Body of pancreas (tissue), 4 donors: ENCODE measurements at regions not wholly inside any gene's neighbourhood (a gene's known extent, or its start where the extent isn't known, plus 50 kb on each side); places are given as distances from the start of the nearest gene placed in this dataset.

ENCODE experiments used
- ATAC-seq: fragments of 150-250 bp; one replicate; pipeline ENCODE4 v1.9.1; 2016
- DNase-seq, 4 donors: peaks; one replicate each; pipeline ENCODE4 v3.0.0-alpha.2; 2019
- H3K27ac ChIP-seq, 4 donors: fragments of 200-600 bp; sonication (generic); 1 replicate in 3 of 4; 2 replicates in 1 of 4; pipeline versions ENCODE4 v1.5.1 to v1.6.1; 2016 to 2019; ENCODE audit warnings: mild to moderate bottlenecking in 1 of 4, mixed read lengths in 1 of 4, moderate library complexity in 1 of 4
- H3K27me3 ChIP-seq, 2 donors: fragments of 200-600 bp; sonication (generic); one replicate each; pipeline ENCODE4 v1.6.0; 2016; ENCODE audit warnings: mild to moderate bottlenecking in 1 of 2
- H3K36me3 ChIP-seq, 2 donors: fragments of 200-600 bp; sonication (generic); replicated peaks in 1 of 2; 2 replicates each; pipeline ENCODE4 v1.5.1; 2016; ENCODE audit warnings: low read depth in 2 of 2; ENCODE audit not compliant: insufficient read depth in 1 of 2
- H3K4me1 ChIP-seq: fragments of 200-600 bp; sonication (generic); one replicate; pipeline ENCODE4 v1.6.0; 2016
- H3K4me3 ChIP-seq, 2 donors: fragments of 200-600 bp; sonication (generic); 1 replicate in 1 of 2; 2 replicates in 1 of 2; pipeline ENCODE4 v1.5.1; 2016 to 2019
- H3K9me3 ChIP-seq, 3 donors: fragments of 200-600 bp; sonication (generic); 1 replicate in 2 of 3; 2 replicates in 1 of 3; pipeline ENCODE4 v1.5.1; 2016
- CTCF ChIP-seq, 7 experiments: fragments of 450-650 bp in 4 of 7; fragments of 200-600 bp in 3 of 7; sonication (generic) in 3 of 7; IDR thresholded peaks; one replicate each; pipeline ENCODE4 v1.5.1; 2016 to 2019; ENCODE audit warnings: antibody characterized with exemption in 7 of 7
- POLR2A ChIP-seq, 3 donors: fragments of 450-650 bp; IDR thresholded peaks; one replicate each; pipeline ENCODE4 v1.6.1; 2016; ENCODE audit warnings: antibody characterized with exemption in 3 of 3, mild to moderate bottlenecking in 2 of 3
- WGBS, 2 donors: methylation state at CpG; one replicate each; pipeline ENCODE4 v1.1.5; 2017; 5-methylcytosine and 5-hydroxymethylcytosine counted together
- intact Hi-C: fragments of 100-400 bp; cut with DNase I; formaldehyde crosslinking; loops from one replicate; pipeline ENCODE4 v1.15.1; 2023

- no peaks in the 10 kb centered on the region for H3K36me3 ChIP-seq
- H3K4me3 ChIP-seq: no peak overlapping the region
- H3K27ac ChIP-seq: no peak overlapping the region
- 70 to 71% methylated on average over 12 to 15 of the region's 15 CpGs for WGBS, 2 donors
- intact Hi-C loops: no loop called here
- H3K27me3 ChIP-seq: no peaks in the 10 kb centered on the region
- no peaks in the 10 kb centered on the region for H3K9me3 ChIP-seq
- H3K4me1 ChIP-seq: no peaks in the 10 kb centered on the region
- no peak for TF ChIP-seq POLR2A (IDR thresholded peaks at IDR 0.05)
- no peak for TF ChIP-seq CTCF (IDR thresholded peaks at IDR 0.05)
- ATAC-seq: no peak
- no peak for DNase-seq
Observed at GRCh38 chr1:30275926-30276764, 447.2 kb downstream of the MATN1 start.

- WGBS, 2 donors: 78 to 86% methylated on average over 3 of the region's 3 CpGs
- H3K9me3 ChIP-seq: no peaks in the 10 kb centered on the region
- H3K27me3 ChIP-seq: no peaks in the 10 kb centered on the region
- TF ChIP-seq POLR2A (IDR thresholded peaks at IDR 0.05): no peak
- no peak for TF ChIP-seq CTCF (IDR thresholded peaks at IDR 0.05)
- no peak overlapping the region for H3K27ac ChIP-seq
- DNase-seq (no peak), ATAC-seq (no peak)
- H3K4me1 ChIP-seq: no peaks in the 10 kb centered on the region
- no peaks in the 10 kb centered on the region for H3K36me3 ChIP-seq
- H3K4me3 ChIP-seq: no peak overlapping the region
- intact Hi-C loops: no loop called here
Observed at GRCh38 chr1:30274976-30275621, 448.3 kb downstream of the MATN1 start.

GRCh38 chr1:30274173-30274970 lies 449.0 kb downstream of the MATN1 start:
- ATAC-seq (no peak), DNase-seq (no peak)
- Histone ChIP-seq H3K27me3 (no peaks in the 10 kb centered on the region), H3K4me1 (no peaks in the 10 kb centered on the region), H3K27ac (no peak overlapping the region), H3K9me3 (no peaks in the 10 kb centered on the region), H3K4me3 (no peak overlapping the region), H3K36me3 (no peaks in the 10 kb centered on the region)
- intact Hi-C loops: no loop called here
- no peak for TF ChIP-seq POLR2A (IDR thresholded peaks at IDR 0.05)
- TF ChIP-seq CTCF (IDR thresholded peaks at IDR 0.05): no peak
- WGBS, 2 donors: 55% methylated on average over 3 of the region's 3 CpGs; no CpG with 5 or more reads in 1 of the 2 donors

- 40 to 71% methylated on average over 1 to 2 of the region's 5 CpGs for WGBS, 2 donors
- intact Hi-C loops: no loop called here
Observed at GRCh38 chr1:30273456-30273855, 449.9 kb downstream of the MATN1 start.

More at GRCh38 chr1:30273456-30273855, 449.9 kb downstream of the MATN1 start:
- no peak overlapping the region for H3K4me3 ChIP-seq
- no peaks in the 10 kb centered on the region for H3K27me3 ChIP-seq
- no peaks in the 10 kb centered on the region for H3K36me3 ChIP-seq
- H3K4me1 ChIP-seq: no peaks in the 10 kb centered on the region
- DNase-seq (no peak), ATAC-seq (no peak)
- no peaks in the 10 kb centered on the region for H3K9me3 ChIP-seq
- TF ChIP-seq CTCF (IDR thresholded peaks at IDR 0.05) (no peak), POLR2A (IDR thresholded peaks at IDR 0.05) (no peak)
- H3K27ac ChIP-seq: no peak overlapping the region
